ENCODE measurements at regions not wholly inside any gene's neighbourhood (a gene's known extent, or its start where the extent isn't known, plus 50 kb on each side); places are given as distances from the start of the nearest gene placed in this dataset.

DNA sequence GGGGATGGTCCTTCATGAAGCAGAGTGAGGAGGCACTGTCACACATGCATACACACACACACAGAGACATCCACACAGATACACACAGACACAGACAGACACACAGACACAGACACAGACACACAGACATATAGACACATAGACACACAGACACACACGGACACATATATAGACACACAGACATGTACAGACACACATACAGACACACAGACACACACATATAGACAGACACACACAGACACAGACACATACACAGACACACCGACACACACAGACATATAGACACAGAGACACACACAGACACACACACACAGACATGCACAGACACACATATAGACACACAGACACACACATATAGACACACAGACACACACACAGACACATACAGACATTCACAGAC lies 173.9 kb downstream of the URI1 start:
- ChIA-PET CTCF (no interaction called here), POLR2A (no interaction called here)
- DNase-seq, result no peak
- H3K27ac Mint-ChIP-seq, result no peak overlapping the region
- no peaks in the 10 kb centered on the region for H3K9me3 Mint-ChIP-seq
- H3K4me1 Mint-ChIP-seq, result no peaks in the 10 kb centered on the region
- no peaks in the 10 kb centered on the region for H3K27me3 Mint-ChIP-seq
- no peak overlapping the region for H3K4me3 Mint-ChIP-seq
- no peaks in the 10 kb centered on the region for H3K36me3 Mint-ChIP-seq (ENCODE audit: low read depth)

- no peak for DNase-seq
- Mint-ChIP-seq H3K36me3 (ENCODE audit: low read depth) (no peaks in the 10 kb centered on the region), H3K27me3 (no peaks in the 10 kb centered on the region), H3K4me1 (no peaks in the 10 kb centered on the region), H3K9me3 (no peaks in the 10 kb centered on the region), H3K4me3 (no peak overlapping the region), H3K27ac (no peak overlapping the region)
- ChIA-PET CTCF (no interaction called here), POLR2A (no interaction called here)
Measured at GRCh38 chr19:30116530-30116929, 174.5 kb downstream of the URI1 start.

- DNase-seq, result no peak
- H3K27me3 Mint-ChIP-seq, result no peaks in the 10 kb centered on the region
- POLR2A ChIA-PET, result no interaction called here
- CTCF ChIA-PET, result no interaction called here
- no peak overlapping the region for H3K4me3 Mint-ChIP-seq
- H3K36me3 Mint-ChIP-seq (ENCODE audit: low read depth), result no peaks in the 10 kb centered on the region
- no peaks in the 10 kb centered on the region for H3K9me3 Mint-ChIP-seq
- H3K27ac Mint-ChIP-seq, result no peak overlapping the region
- H3K4me1 Mint-ChIP-seq, result no peaks in the 10 kb centered on the region
Measured at GRCh38 chr19:30116984-30117555, 175.0 kb downstream of the URI1 start.

GRCh38 chr19:30117636-30118145 lies 175.7 kb downstream of the URI1 start:
- Mint-ChIP-seq H3K4me3 (no peak overlapping the region), H3K27me3 (no peaks in the 10 kb centered on the region), H3K27ac (no peak overlapping the region), H3K9me3 (no peaks in the 10 kb centered on the region), H3K4me1 (no peaks in the 10 kb centered on the region), H3K36me3 (ENCODE audit: low read depth) (no peaks in the 10 kb centered on the region)
- DNase-seq, result no peak
- CTCF ChIA-PET, result no interaction called here
- POLR2A ChIA-PET, result no interaction called here

DNA sequence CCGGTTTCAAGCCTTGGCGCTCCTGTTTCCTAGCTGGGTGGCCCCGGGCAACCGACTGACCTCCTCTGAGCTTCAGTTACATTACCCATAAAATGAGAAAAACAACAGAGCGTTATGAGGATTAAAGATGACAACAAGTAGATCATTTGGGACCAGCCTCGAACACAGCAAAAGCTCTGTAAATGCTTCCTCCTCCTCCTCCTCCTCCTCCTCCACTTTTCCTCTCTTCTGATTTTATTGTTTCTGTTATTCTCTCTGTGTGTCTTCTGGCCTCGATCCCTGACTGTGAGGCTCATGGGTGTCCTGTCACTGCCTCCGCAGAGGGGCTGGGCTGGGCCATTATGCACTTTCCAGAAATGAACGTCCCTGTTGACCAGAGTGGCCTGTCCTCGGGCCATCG lies 176.2 kb downstream of the URI1 start:
- no peak overlapping the region for H3K4me3 Mint-ChIP-seq
- no peaks in the 10 kb centered on the region for H3K9me3 Mint-ChIP-seq
- no peak overlapping the region for H3K27ac Mint-ChIP-seq
- no peaks in the 10 kb centered on the region for H3K27me3 Mint-ChIP-seq
- POLR2A ChIA-PET, result no interaction called here
- no peaks in the 10 kb centered on the region for H3K36me3 Mint-ChIP-seq (ENCODE audit: low read depth)
- no peak for DNase-seq
- H3K4me1 Mint-ChIP-seq, result no peaks in the 10 kb centered on the region
- CTCF ChIA-PET, result no interaction called here

- Mint-ChIP-seq H3K27me3 (no peaks in the 10 kb centered on the region), H3K9me3 (no peaks in the 10 kb centered on the region), H3K4me3 (no peak overlapping the region), H3K36me3 (ENCODE audit: low read depth) (no peaks in the 10 kb centered on the region), H3K27ac (no peak overlapping the region), H3K4me1 (no peaks in the 10 kb centered on the region)
- POLR2A ChIA-PET, result no interaction called here
- CTCF ChIA-PET, result no interaction called here
- DNase-seq, result no peak
Measured at GRCh38 chr19:30118760-30119159, 176.7 kb downstream of the URI1 start.

- CTCF ChIA-PET, result interaction anchor here (0.6 kb wide), 1 partner anchor 530 kb away, joined by 3 read pairs; no protein-coding TSS in a partner anchor
- no peaks in the 10 kb centered on the region for H3K4me1 Mint-ChIP-seq
- no peaks in the 10 kb centered on the region for H3K36me3 Mint-ChIP-seq (ENCODE audit: low read depth)
- no peak for DNase-seq
- no peaks in the 10 kb centered on the region for H3K27me3 Mint-ChIP-seq
- H3K4me3 Mint-ChIP-seq, result no peak overlapping the region
- no peaks in the 10 kb centered on the region for H3K9me3 Mint-ChIP-seq
- no peak overlapping the region for H3K27ac Mint-ChIP-seq
- POLR2A ChIA-PET, result no interaction called here
Measured at GRCh38 chr19:30119180-30119908, 177.3 kb downstream of the URI1 start.

GRCh38 chr19:30120860-30121484 lies 178.9 kb downstream of the URI1 start:
- ChIA-PET POLR2A (no interaction called here), CTCF (no interaction called here)
- DNase-seq, result no peak
- H3K27ac Mint-ChIP-seq, result no peak overlapping the region
- no peaks in the 10 kb centered on the region for H3K27me3 Mint-ChIP-seq
- no peaks in the 10 kb centered on the region for H3K9me3 Mint-ChIP-seq
- no peak overlapping the region for H3K4me3 Mint-ChIP-seq
- no peaks in the 10 kb centered on the region for H3K36me3 Mint-ChIP-seq (ENCODE audit: low read depth)
- no peaks in the 10 kb centered on the region for H3K4me1 Mint-ChIP-seq

DNA sequence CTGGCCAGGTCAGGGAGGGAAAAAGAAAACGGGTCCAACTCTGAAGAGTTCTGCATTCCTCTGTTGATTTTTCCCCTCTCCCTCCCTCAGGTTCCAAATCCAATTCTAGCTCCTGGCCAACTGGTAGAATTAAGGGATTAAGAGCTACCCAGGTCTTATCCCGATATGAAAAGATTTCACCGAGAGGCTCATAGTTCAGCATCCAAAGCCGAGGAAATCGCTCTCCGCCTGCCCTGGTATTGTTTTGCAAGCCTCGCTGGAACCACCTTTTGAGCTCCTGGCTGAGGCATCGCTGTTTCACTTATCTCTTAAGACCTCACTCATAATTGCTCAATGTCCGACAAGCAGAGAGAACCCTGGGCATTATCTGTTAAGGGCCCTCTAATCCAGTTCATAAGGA lies 180.4 kb downstream of the URI1 start:
- Mint-ChIP-seq H3K27me3 (no peaks in the 10 kb centered on the region), H3K4me1 (no peaks in the 10 kb centered on the region), H3K36me3 (ENCODE audit: low read depth) (no peaks in the 10 kb centered on the region), H3K9me3 (no peaks in the 10 kb centered on the region), H3K4me3 (no peak overlapping the region), H3K27ac (no peak overlapping the region)
- POLR2A ChIA-PET, result interaction anchor here (0.6 kb wide), 1 partner anchor 1177 kb away, joined by 3 read pairs; no protein-coding TSS in a partner anchor
- no peak for DNase-seq
- CTCF ChIA-PET, result interaction anchor here (1.1 kb wide), 1 partner anchor 199 kb away, joined by 3 read pairs; no protein-coding TSS in a partner anchor

GRCh38 chr19:30123119-30123518 lies 181.1 kb downstream of the URI1 start:
- Mint-ChIP-seq H3K4me1 (no peaks in the 10 kb centered on the region), H3K9me3 (no peaks in the 10 kb centered on the region), H3K27me3 (no peaks in the 10 kb centered on the region), H3K4me3 (no peak overlapping the region), H3K36me3 (ENCODE audit: low read depth) (no peaks in the 10 kb centered on the region), H3K27ac (no peak overlapping the region)
- no peak for DNase-seq
- CTCF ChIA-PET, result interaction anchor here (1.1 kb wide), 1 partner anchor 200 kb away, joined by 3 read pairs; no protein-coding TSS in a partner anchor
- POLR2A ChIA-PET, result interaction anchor here (0.6 kb wide), 1 partner anchor 1178 kb away, joined by 3 read pairs; no protein-coding TSS in a partner anchor

- Mint-ChIP-seq H3K4me3 (no peak overlapping the region), H3K27ac (no peak overlapping the region), H3K36me3 (ENCODE audit: low read depth) (no peaks in the 10 kb centered on the region), H3K4me1 (no peaks in the 10 kb centered on the region), H3K9me3 (no peaks in the 10 kb centered on the region), H3K27me3 (no peaks in the 10 kb centered on the region)
- ChIA-PET POLR2A (no interaction called here), CTCF (interaction anchor here (1.1 kb wide), 1 partner anchor 200 kb away, joined by 3 read pairs; no protein-coding TSS in a partner anchor)
- DNase-seq, result no peak
Measured at GRCh38 chr19:30123611-30124010, 181.6 kb downstream of the URI1 start.

DNA sequence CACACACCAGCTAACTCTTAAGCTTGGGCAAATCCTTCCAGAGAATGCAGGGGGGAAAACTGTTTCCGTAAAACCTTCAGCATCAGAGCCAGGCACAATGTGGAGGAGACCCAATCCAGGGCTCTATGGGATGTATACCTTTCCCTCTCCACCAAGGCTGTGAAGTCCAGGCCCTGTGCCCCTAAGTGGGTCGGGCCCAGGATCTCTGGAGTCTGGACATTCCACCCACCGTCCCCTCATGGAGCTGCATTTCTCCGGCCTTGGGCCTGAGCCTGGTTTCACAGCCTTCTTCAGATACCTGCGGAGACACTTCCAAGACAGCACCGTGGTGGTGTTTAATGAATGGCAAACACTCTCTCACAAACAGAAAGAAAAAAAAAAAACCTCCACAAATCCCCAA lies 186.2 kb downstream of the URI1 start:
- ChIA-PET POLR2A (no interaction called here), CTCF (no interaction called here)
- DNase-seq, result no peak
- H3K27ac Mint-ChIP-seq, result no peak overlapping the region
- H3K36me3 Mint-ChIP-seq (ENCODE audit: low read depth), result no peaks in the 10 kb centered on the region
- H3K9me3 Mint-ChIP-seq, result no peaks in the 10 kb centered on the region
- no peak overlapping the region for H3K4me3 Mint-ChIP-seq
- H3K4me1 Mint-ChIP-seq, result no peaks in the 10 kb centered on the region
- no peaks in the 10 kb centered on the region for H3K27me3 Mint-ChIP-seq

GRCh38 chr19:30130356-30131122 lies 188.5 kb downstream of the URI1 start:
- Mint-ChIP-seq H3K36me3 (ENCODE audit: low read depth) (no peaks in the 10 kb centered on the region), H3K4me1 (no peaks in the 10 kb centered on the region), H3K27ac (no peak overlapping the region), H3K4me3 (no peak overlapping the region), H3K9me3 (no peaks in the 10 kb centered on the region), H3K27me3 (no peaks in the 10 kb centered on the region)
- DNase-seq, result no peak
- POLR2A ChIA-PET, result no interaction called here
- CTCF ChIA-PET, result interaction anchor here (1.1 kb wide), 1 partner anchor 17 kb away, joined by 3 read pairs; no protein-coding TSS in a partner anchor
